HL-60 (cell line): ENCODE measurements at regions not wholly inside any gene's neighbourhood (a gene's known extent, or its start where the extent isn't known, plus 50 kb on each side); places are given as distances from the start of the nearest gene placed in this dataset.
"Not testable (repeated sequence)": the region's sequence is repeated elsewhere in the genome, so short reads cannot be mapped to it uniquely, and the experiment has no call there.

ENCODE experiments used
- DNase-seq, 2 experiments: peaks; one replicate each; pipeline ENCODE4 v3.0.0-alpha.2; 2010 to 2020; ENCODE audit warnings: low read depth in 1 of 2, low spot score in 1 of 2
- H3K27ac ChIP-seq: fragments of 250-450 bp; sonication (Bioruptor Pico); replicated peaks from 2 replicates; pipeline ENCODE4 v1.5.1; 2020; ENCODE audit warnings: mild to moderate bottlenecking, moderate library complexity
- H3K27me3 ChIP-seq: fragments of 250-450 bp; sonication (Bioruptor Pico); 2 replicates; pipeline ENCODE4 v1.5.1; 2021; ENCODE audit warnings: mild to moderate bottlenecking, moderate library complexity; ENCODE audit not compliant: insufficient read depth, poor library complexity, severe bottlenecking
- H3K4me3 ChIP-seq: replicated peaks from 2 replicates; pipeline ENCODE4 v1.5.1; 2011; ENCODE audit warnings: mild to moderate bottlenecking, control low read depth, low read length; ENCODE audit not compliant: insufficient read depth
- CTCF ChIP-seq: IDR thresholded peaks from one replicate; pipeline ENCODE4 v1.5.1; 2011; ENCODE audit warnings: low read length, control low read depth, inconsistent platforms; ENCODE audit not compliant: insufficient read depth
- GABPA ChIP-seq: IDR thresholded peaks from 2 replicates; pipeline ENCODE4 v1.6.1; 2012; ENCODE audit warnings: low read depth
- POLR2AphosphoS5 ChIP-seq: IDR thresholded peaks from 2 replicates; pipeline ENCODE4 v1.6.1; 2012; ENCODE audit warnings: low read depth
- REST ChIP-seq: IDR thresholded peaks from 2 replicates; pipeline ENCODE4 v1.6.1; 2012; ENCODE audit warnings: low read depth; ENCODE audit not compliant: insufficient replicate concordance
- SPI1 ChIP-seq: IDR thresholded peaks from 2 replicates; pipeline ENCODE4 v1.6.1; 2012; ENCODE audit warnings: low read depth, mild to moderate bottlenecking, borderline replicate concordance

DNA sequence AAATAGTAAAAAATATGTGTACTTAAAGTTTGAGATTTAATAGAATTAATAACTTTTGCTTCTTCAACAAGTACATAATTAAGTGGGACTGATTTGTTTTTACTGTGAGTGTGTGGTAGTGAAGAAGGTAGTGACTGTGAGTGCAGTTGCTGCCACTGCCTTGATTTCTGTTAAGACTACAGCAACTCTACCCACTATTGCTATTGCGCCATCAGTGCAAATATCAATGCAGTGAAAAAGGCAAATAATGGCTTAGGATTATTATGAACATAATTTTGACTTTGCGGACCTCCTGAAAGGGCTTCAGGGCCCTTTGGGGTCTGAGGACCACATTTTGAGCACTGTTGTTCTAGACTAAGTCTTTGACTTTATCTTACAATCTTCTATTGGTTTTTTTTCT is 112.0 kb upstream of the PITX1 start:
- TF ChIP-seq GABPA (no peak), CTCF (no peak), POLR2AphosphoS5 (no peak), REST (no peak), SPI1 (no peak)
- Histone ChIP-seq H3K4me3 (no peak overlapping the region), H3K27me3 (no peaks in the 10 kb centered on the region), H3K27ac (no peak overlapping the region)
- DNase-seq: no peak

DNA sequence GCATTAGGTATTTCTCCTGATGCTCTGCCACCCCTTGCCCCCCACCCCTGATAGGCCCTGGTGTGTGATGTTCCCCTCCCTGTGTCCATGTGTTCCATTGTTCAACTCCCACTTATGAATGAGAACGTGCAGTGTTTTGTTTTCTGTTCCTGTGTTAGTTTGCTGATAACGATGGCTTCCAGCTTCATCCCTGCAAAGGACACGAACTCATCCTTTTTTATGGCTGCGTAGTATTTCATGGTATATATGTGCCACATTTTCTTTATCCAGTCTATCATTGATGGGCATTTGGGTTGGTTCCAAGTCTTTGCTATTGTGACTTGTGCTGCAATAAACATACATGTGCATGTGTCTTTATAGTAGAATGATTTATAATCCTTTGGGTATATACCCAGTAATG is 109.7 kb upstream of the PITX1 start:
- not testable (repeated sequence) for DNase-seq, H3K4me3 ChIP-seq, H3K27me3 ChIP-seq, H3K27ac ChIP-seq

GRCh38 chr5:135141303-135142268 is 107.6 kb upstream of the PITX1 start:
- Histone ChIP-seq H3K27me3 (no peaks in the 10 kb centered on the region), H3K27ac (peak overlapping the region; percentile 21; the same call in 1 of the 2 replicates), H3K4me3 (no peak overlapping the region)
- no peak for DNase-seq
- TF ChIP-seq SPI1 (no peak), GABPA (no peak), REST (no peak)

GRCh38 chr5:135140446-135141204 is 106.6 kb upstream of the PITX1 start:
- Histone ChIP-seq H3K27me3 (no peaks in the 10 kb centered on the region), H3K4me3 (no peak overlapping the region)

More at GRCh38 chr5:135140446-135141204, 106.6 kb upstream of the PITX1 start:
- DNase-seq: peak; percentile 63 to 64
- no peak for TF ChIP-seq CTCF
- TF ChIP-seq SPI1: peak; percentile 80; the same call in 1 of the 2 replicates
- peak overlapping the region; percentile 21; the same call in 1 of the 2 replicates for H3K27ac ChIP-seq
